Heart left ventricle (tissue), 16 donors: ENCODE measurements at regions not wholly inside any gene's neighbourhood (a gene's known extent, or its start where the extent isn't known, plus 50 kb on each side); places are given as distances from the start of the nearest gene placed in this dataset.

Experiments used
- ATAC-seq, 4 donors: fragments of 200-7000 bp; cut with Tn5 transposase; one replicate each; pipeline ENCODE4 v1.9.1; 2020 to 2022; ENCODE audit warnings: moderate library complexity in 4 of 4, mild to moderate bottlenecking in 3 of 4, moderate number of reproducible peaks in 1 of 4
- DNase-seq, 5 donors: peaks; one replicate each; pipeline ENCODE4 v3.0.0-alpha.2; 2020
- H3K27ac ChIP-seq, 12 donors: fragments of 200-600 bp; sonication (generic) in 4 of 12; one replicate each; pipeline versions ENCODE4 v1.5.0 to v1.8.0; 2016 to 2022; ENCODE audit warnings: mild to moderate bottlenecking in 2 of 12
- H3K27me3 ChIP-seq, 9 donors: fragments of 200-600 bp; sonication (generic) in 2 of 9; one replicate each; pipeline versions ENCODE4 v1.5.1 to v1.8.0; 2016 to 2022; ENCODE audit warnings: mild to moderate bottlenecking in 3 of 9
- H3K36me3 ChIP-seq, 9 donors: fragments of 200-600 bp; sonication (generic) in 2 of 9; one replicate each; pipeline versions ENCODE4 v1.5.0 to v1.8.0; 2018 to 2022; ENCODE audit warnings: mild to moderate bottlenecking in 2 of 9
- H3K4me1 ChIP-seq, 12 donors: fragments of 200-600 bp; sonication (generic) in 4 of 12; one replicate each; pipeline versions ENCODE4 v1.5.0 to v1.8.0; 2016 to 2022; ENCODE audit warnings: mild to moderate bottlenecking in 3 of 12
- H3K4me3 ChIP-seq, 12 donors: fragments of 200-600 bp; sonication (generic) in 4 of 12; one replicate each; pipeline versions ENCODE4 v1.5.0 to v1.8.0; 2017 to 2022; ENCODE audit warnings: mild to moderate bottlenecking in 9 of 12, moderate library complexity in 4 of 12
- H3K9me3 ChIP-seq, 12 donors: fragments of 200-600 bp; sonication (generic) in 4 of 12; one replicate each; pipeline versions ENCODE4 v1.5.0 to v1.8.0; 2016 to 2022; ENCODE audit warnings: mild to moderate bottlenecking in 1 of 12
- POLR2A ChIP-seq, 2 donors: fragments of 450-650 bp; IDR thresholded peaks; one replicate each; pipeline ENCODE4 v1.6.1; 2017; ENCODE audit warnings: antibody characterized with exemption in 2 of 2, mild to moderate bottlenecking in 2 of 2, moderate library complexity in 2 of 2
- WGBS, 4 donors: extraction: QIAGEN DNeasy Blood & Tissue Kit in 2 of 4; methylation state at CpG; one replicate each; pipeline versions ENCODE4 v1.1.5 to v1.1.7; 2013 to 2018; 5-methylcytosine and 5-hydroxymethylcytosine counted together
- intact Hi-C, 10 donors: fragments of 100-400 bp; cut with DNase I; formaldehyde crosslinking; loops; one replicate each; pipeline versions ENCODE4 v1.11.1 to v1.14.2; 2022
- TF ChIP-seq, protein P1 (sequence below), 12 donors: fragments of 200-600 bp; sonication (generic) in 4 of 12; IDR thresholded peaks; one replicate each; pipeline versions ENCODE4 v1.5.0 to v1.8.0; 2018 to 2022; ENCODE audit warnings: antibody characterized with exemption in 12 of 12, mild to moderate bottlenecking in 5 of 12
- donor health status: ischemic (EF 13 %, LVEDD 7.1; RV severe dilation, severe dysfunction).
- donor health status: healthy with polysubstance abuse.
- donor health status: DM: no; HTN: yes; CAD: no.
- donor health status: DM: no; HTN: no; CAD: no.
- donor health status: ischemic (EF 25% LVEDD 6.9; RV normal size, moderate dysfunction).
- donor health status: ischemic (EF 25% LVEDD 5.7; RV mildly dilated, moderate dysfunction).
- donor health status: healthy.
- donor health status: DM: yes; HTN: yes; CAD: no.
- donor health status: ischemic (EF 35%, LVEDD 5.7; RV mildly dilated, moderate dysfunction).
- donor health status: nonischemic (EF 11% LVEDD 7.7; RV severe dilation, severe dysfunction).
- donor health status: DM: yes; HTN: yes; CAD: no.
- donor health status: PGD.
- donor health status: ischemic (EF 29% LVEDD 5.4; RV normal size, mild dysfunction).
- donor health status: nonischemic (EF 23%, LVEDD 6.1; RV moderate dilation, normal function).

DNA sequence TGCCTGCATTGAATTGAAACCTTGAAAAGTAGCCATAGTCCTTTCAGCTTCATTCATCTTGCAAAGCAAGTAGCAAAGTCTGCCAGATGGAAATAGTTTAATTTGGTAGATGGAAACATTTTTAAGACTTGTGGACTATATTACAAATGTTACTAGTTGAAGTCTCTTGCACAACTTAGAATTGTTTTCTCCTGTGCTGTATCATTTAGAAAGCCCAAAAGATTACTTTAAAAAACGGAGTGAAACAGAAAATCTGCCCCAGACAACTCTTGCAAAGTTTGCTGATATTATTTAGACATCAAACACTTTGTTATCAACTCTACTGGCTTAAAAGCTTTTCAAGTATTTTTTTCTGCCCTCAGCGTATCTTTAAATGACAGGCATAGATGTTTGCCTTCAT is 335.0 kb downstream of the RPRM start:
- no peak overlapping the region for H3K4me3 ChIP-seq
- WGBS, 4 donors: 34 to 45% (median 36%) methylated on average over 2 of the region's 2 CpGs
- H3K27me3 ChIP-seq: no peaks in the 10 kb centered on the region
- intact Hi-C loops: no loop called here
- H3K27ac ChIP-seq: no peak overlapping the region
- TF ChIP-seq, protein P1, sequence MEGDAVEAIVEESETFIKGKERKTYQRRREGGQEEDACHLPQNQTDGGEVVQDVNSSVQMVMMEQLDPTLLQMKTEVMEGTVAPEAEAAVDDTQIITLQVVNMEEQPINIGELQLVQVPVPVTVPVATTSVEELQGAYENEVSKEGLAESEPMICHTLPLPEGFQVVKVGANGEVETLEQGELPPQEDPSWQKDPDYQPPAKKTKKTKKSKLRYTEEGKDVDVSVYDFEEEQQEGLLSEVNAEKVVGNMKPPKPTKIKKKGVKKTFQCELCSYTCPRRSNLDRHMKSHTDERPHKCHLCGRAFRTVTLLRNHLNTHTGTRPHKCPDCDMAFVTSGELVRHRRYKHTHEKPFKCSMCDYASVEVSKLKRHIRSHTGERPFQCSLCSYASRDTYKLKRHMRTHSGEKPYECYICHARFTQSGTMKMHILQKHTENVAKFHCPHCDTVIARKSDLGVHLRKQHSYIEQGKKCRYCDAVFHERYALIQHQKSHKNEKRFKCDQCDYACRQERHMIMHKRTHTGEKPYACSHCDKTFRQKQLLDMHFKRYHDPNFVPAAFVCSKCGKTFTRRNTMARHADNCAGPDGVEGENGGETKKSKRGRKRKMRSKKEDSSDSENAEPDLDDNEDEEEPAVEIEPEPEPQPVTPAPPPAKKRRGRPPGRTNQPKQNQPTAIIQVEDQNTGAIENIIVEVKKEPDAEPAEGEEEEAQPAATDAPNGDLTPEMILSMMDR (IDR thresholded peaks at IDR 0.05): no peak
- no peak for TF ChIP-seq POLR2A (IDR thresholded peaks at IDR 0.05)
- DNase-seq: no peak
- no peaks in the 10 kb centered on the region for H3K4me1 ChIP-seq
- no peak for ATAC-seq
- peaks cover 0 to 3% (median 0%) of the 10 kb centered on the region in 12 donors for H3K9me3 ChIP-seq
- no peaks in the 10 kb centered on the region for H3K36me3 ChIP-seq

GRCh38 chr2:153140498-153140897 is 338.1 kb downstream of the RPRM start:
- peaks cover 0 to 3% (median 0%) of the 10 kb centered on the region in 12 donors for H3K9me3 ChIP-seq

GRCh38 chr2:153138651-153139375 is 339.7 kb downstream of the RPRM start:
- H3K4me1 ChIP-seq: no peaks in the 10 kb centered on the region
- H3K27me3 ChIP-seq: no peaks in the 10 kb centered on the region
- no peaks in the 10 kb centered on the region for H3K36me3 ChIP-seq
- no peak overlapping the region for H3K4me3 ChIP-seq
- no peak for TF ChIP-seq POLR2A (IDR thresholded peaks at IDR 0.05)
- TF ChIP-seq, protein P1 (IDR thresholded peaks at IDR 0.05): no peak
- H3K27ac ChIP-seq: no peak overlapping the region
- intact Hi-C loops: no loop called here
- no peak for ATAC-seq
- DNase-seq: no peak
- peaks cover 0 to 3% (median 0%) of the 10 kb centered on the region in 12 donors for H3K9me3 ChIP-seq
- 74 to 84% (median 80%) methylated on average over 2 of the region's 2 CpGs for WGBS, 4 donors

More at GRCh38 chr2:153140498-153140897, 338.1 kb downstream of the RPRM start:
- TF ChIP-seq POLR2A (IDR thresholded peaks at IDR 0.05): no peak
- TF ChIP-seq, protein P1 (IDR thresholded peaks at IDR 0.05): no peak
- Histone ChIP-seq H3K36me3 (no peaks in the 10 kb centered on the region), H3K27me3 (no peaks in the 10 kb centered on the region), H3K27ac (no peak overlapping the region), H3K4me1 (no peaks in the 10 kb centered on the region), H3K4me3 (no peak overlapping the region)
- no peak for DNase-seq
- WGBS, 4 donors: 86 to 97% (median 93%) methylated on average over 1 of the region's 1 CpG
- no peak for ATAC-seq
- intact Hi-C loops: no loop called here

- no peaks in the 10 kb centered on the region for H3K27me3 ChIP-seq
- H3K9me3 ChIP-seq: no peaks in the 10 kb centered on the region
- intact Hi-C loops: no loop called here
- TF ChIP-seq, protein P1 (IDR thresholded peaks at IDR 0.05): no peak
- no peak for TF ChIP-seq POLR2A (IDR thresholded peaks at IDR 0.05)
- no peak for ATAC-seq
- no peak overlapping the region for H3K27ac ChIP-seq
- H3K36me3 ChIP-seq: no peaks in the 10 kb centered on the region
- 53 to 59% (median 56%) methylated on average over 2 of the region's 2 CpGs for WGBS, 4 donors
- H3K4me1 ChIP-seq: no peaks in the 10 kb centered on the region
- no peak for DNase-seq
- no peak overlapping the region for H3K4me3 ChIP-seq
Measured at GRCh38 chr2:153136216-153136615, 342.3 kb downstream of the RPRM start.
